ENCODE measurements at regions not wholly inside any gene's neighbourhood (a gene's known extent, or its start where the extent isn't known, plus 50 kb on each side); places are given as distances from the start of the nearest gene placed in this dataset.

GRCh38 chr3:195003006-195003892 lies 267.7 kb downstream of the XXYLT1 start:
- Mint-ChIP-seq H3K36me3 (ENCODE audit: insufficient read depth in 1 of 3, low read depth in 3 of 3) (no peaks in the 10 kb centered on the region), H3K4me3 (no peak overlapping the region), H3K27me3 (ENCODE audit: low read depth) (peaks cover 22% of the 10 kb centered on the region), H3K27ac (no peak overlapping the region), H3K9me3 (peaks cover 0 to 3% of the 10 kb centered on the region in 2 experiments; a peak in 2 of 5 replicates), H3K4me1 (peaks cover 23 to 31% of the 10 kb centered on the region in 2 experiments)
- no peak overlapping the region for H3K56ac ChIP-seq (ENCODE audit: insufficient read length, low read depth, low read length)
- H3K27ac ChIP-seq (ENCODE audit: insufficient read length, low read depth, low read length): no peak overlapping the region
- H4K8ac ChIP-seq (replicated peaks; ENCODE audit: insufficient read length, low read depth, low read length): no peak overlapping the region
- no peaks in the 10 kb centered on the region for H3K9me3 ChIP-seq (ENCODE audit: control insufficient read depth, low read depth, low read length)
- no CpG with 5 or more reads among the region's 13 CpGs for WGBS (ENCODE audit: extremely low coverage, insufficient read length, low lambda C conversion rate)
- no peaks in the 10 kb centered on the region for H3K79me1 ChIP-seq (ENCODE audit: insufficient read depth, low read depth, low read length, poor library complexity, severe bottlenecking)
- H4K5ac ChIP-seq (ENCODE audit: insufficient read length, low read depth, low read length): no peak overlapping the region
- no peak for TF ChIP-seq CTCF (conservative IDR thresholded peaks at IDR 0.05)
- H3K4ac ChIP-seq (ENCODE audit: low read depth, low read length): no peak overlapping the region
- H2AFZ ChIP-seq (ENCODE audit: low read length): no peak overlapping the region
- H3K27me3 ChIP-seq (ENCODE audit: insufficient read depth, low read length): no peaks in the 10 kb centered on the region
- no peak overlapping the region for H2BK120ac ChIP-seq (ENCODE audit: low read depth, low read length, poor library complexity, severe bottlenecking)
- no peak overlapping the region for H3K23ac ChIP-seq (ENCODE audit: insufficient read length, low read depth, low read length)
- no peaks in the 10 kb centered on the region for H3K23me2 ChIP-seq (ENCODE audit: insufficient read length, low read depth, low read length, poor library complexity, severe bottlenecking)
- no peak overlapping the region for H3T11ph ChIP-seq (ENCODE audit: low read length)
- no peak overlapping the region for H2AK5ac ChIP-seq (ENCODE audit: insufficient read length, low read length)
- no peak overlapping the region for H3K9ac ChIP-seq (ENCODE audit: extremely low read depth, insufficient read length, low read length)
- H2BK20ac ChIP-seq (ENCODE audit: low read depth, low read length, poor library complexity, severe bottlenecking): no peak overlapping the region
- H3K4me2 ChIP-seq (ENCODE audit: insufficient read depth, insufficient read length, low read length): no peak overlapping the region
- no peaks in the 10 kb centered on the region for H3K4me1 ChIP-seq (ENCODE audit: insufficient read depth, low read length)
- DNase-seq: no peak
- H2BK5ac ChIP-seq (ENCODE audit: insufficient read length, low read length): no peak overlapping the region
- H2BK12ac ChIP-seq (ENCODE audit: insufficient read length, low read depth, low read length): no peak overlapping the region
- H2BK15ac ChIP-seq (ENCODE audit: low read depth, low read length): no peak overlapping the region
- H3K79me2 ChIP-seq (ENCODE audit: insufficient read depth, low read length): no peaks in the 10 kb centered on the region
- H3K18ac ChIP-seq (ENCODE audit: insufficient read length, low read depth, low read length): no peak overlapping the region
- no peak overlapping the region for H3K14ac ChIP-seq (ENCODE audit: insufficient read depth, low read length)
- H4K20me1 ChIP-seq (ENCODE audit: control insufficient read depth, insufficient read depth, insufficient read length): no peaks in the 10 kb centered on the region
- H4K91ac ChIP-seq (ENCODE audit: insufficient read length, low read depth, low read length): no peak overlapping the region
